ENCODE measurements at regions not wholly inside any gene's neighbourhood (a gene's known extent, or its start where the extent isn't known, plus 50 kb on each side); places are given as distances from the start of the nearest gene placed in this dataset.
"Not testable (repeated sequence)": the region's sequence is repeated elsewhere in the genome, so short reads cannot be mapped to it uniquely, and the experiment has no call there.

- H2AK5ac ChIP-seq (ENCODE audit: low read depth, low read length); H3K27me3 ChIP-seq (replicated peaks in 1 of 4; ENCODE audit: control insufficient read depth in 3 of 4, extremely low read depth in 1 of 4, insufficient read depth in 3 of 4, low read length in 3 of 4); H4K20me1 ChIP-seq (replicated peaks in 1 of 2; ENCODE audit: control insufficient read depth in 1 of 2, insufficient read depth in 2 of 2, low read length in 2 of 2); H3K27ac ChIP-seq (ENCODE audit: low read depth, low read length); DNase-seq (ENCODE audit: low read depth in 1 of 2, low spot score in 2 of 2); H3K23me2 ChIP-seq (ENCODE audit: low read depth, low read length); H3K4ac ChIP-seq (replicated peaks; ENCODE audit: insufficient read length, low read depth, low read length); H3K4me2 ChIP-seq (ENCODE audit: insufficient read depth in 1 of 2, low read depth in 2 of 2, low read length in 2 of 2); H3K14ac ChIP-seq (ENCODE audit: insufficient read length); H3K23ac ChIP-seq (ENCODE audit: insufficient read length); H3K36me3 ChIP-seq (ENCODE audit: control insufficient read depth in 2 of 4, insufficient read depth in 4 of 4, low read length in 3 of 4); H3K56ac ChIP-seq (replicated peaks; ENCODE audit: insufficient read length, low read depth, low read length); H4K91ac ChIP-seq (replicated peaks; ENCODE audit: insufficient read length, low read length); H4K8ac ChIP-seq (ENCODE audit: extremely low read depth, insufficient read depth, low read length); POLR2A ChIA-PET (ENCODE audit: partially characterized antibody); H2BK12ac ChIP-seq (ENCODE audit: low read depth, low read length); H3K9me3 ChIP-seq (ENCODE audit: insufficient read depth in 2 of 2, low read depth in 1 of 2, low read length in 1 of 2); CTCF ChIA-PET (ENCODE audit: partially characterized antibody); H4K5ac ChIP-seq (ENCODE audit: insufficient read length, low read depth, low read length); H3K9ac ChIP-seq (replicated peaks in 1 of 4; ENCODE audit: extremely low read depth in 1 of 4, low read depth in 3 of 4, low read length in 3 of 4); H2BK20ac ChIP-seq (ENCODE audit: low read length); H2BK15ac ChIP-seq (ENCODE audit: low read length); H3K4me1 ChIP-seq (replicated peaks in 1 of 4; ENCODE audit: control insufficient read depth in 3 of 4, insufficient read depth in 4 of 4, low read length in 3 of 4); H2BK120ac ChIP-seq (replicated peaks; ENCODE audit: low read depth, low read length); H3K79me1 ChIP-seq (ENCODE audit: low read depth, low read length); H2AFZ ChIP-seq (ENCODE audit: low read length); H3K18ac ChIP-seq (ENCODE audit: extremely low read depth, low read length); FAIRE-seq; H2BK5ac ChIP-seq (ENCODE audit: low read depth, low read length); H3K4me3 ChIP-seq (ENCODE audit: extremely low read depth in 1 of 4, insufficient read depth in 2 of 4, low read depth in 3 of 4, low read length in 4 of 4); H3K79me2 ChIP-seq (ENCODE audit: control insufficient read depth in 1 of 2, insufficient read depth in 2 of 2, low read length in 2 of 2): not testable (repeated sequence)
- 57% methylated on average over 4 of the region's 4 CpGs; no CpG with 5 or more reads in 1 of the 2 experiments for WGBS, 2 experiments (ENCODE audit: extremely low coverage in 1 of 2, insufficient coverage in 1 of 2, insufficient read length in 1 of 2, insufficient replicate concordance in 2 of 2, low coverage in 1 of 2, low lambda C conversion rate in 2 of 2, missing lambda C conversion rate in 1 of 2)
These were observed 62.6 kb upstream of the ZNG1B start for GRCh38 chr2:113374857-113375256.

- H3K27ac ChIP-seq (ENCODE audit: low read depth, low read length); H3K36me3 ChIP-seq (ENCODE audit: control insufficient read depth in 2 of 4, insufficient read depth in 4 of 4, low read length in 3 of 4); H3K4ac ChIP-seq (replicated peaks; ENCODE audit: insufficient read length, low read depth, low read length); H2AK5ac ChIP-seq (ENCODE audit: low read depth, low read length); H3K4me1 ChIP-seq (replicated peaks in 1 of 4; ENCODE audit: control insufficient read depth in 3 of 4, insufficient read depth in 4 of 4, low read length in 3 of 4); POLR2A ChIA-PET (ENCODE audit: partially characterized antibody); H3K14ac ChIP-seq (ENCODE audit: insufficient read length); H3K79me2 ChIP-seq (ENCODE audit: control insufficient read depth in 1 of 2, insufficient read depth in 2 of 2, low read length in 2 of 2); H3K9ac ChIP-seq (replicated peaks in 1 of 4; ENCODE audit: extremely low read depth in 1 of 4, low read depth in 3 of 4, low read length in 3 of 4); H3K4me2 ChIP-seq (ENCODE audit: insufficient read depth in 1 of 2, low read depth in 2 of 2, low read length in 2 of 2); DNase-seq (ENCODE audit: low read depth in 1 of 2, low spot score in 2 of 2); H4K91ac ChIP-seq (replicated peaks; ENCODE audit: insufficient read length, low read length); H2BK12ac ChIP-seq (ENCODE audit: low read depth, low read length); H3K27me3 ChIP-seq (replicated peaks in 1 of 4; ENCODE audit: control insufficient read depth in 3 of 4, extremely low read depth in 1 of 4, insufficient read depth in 3 of 4, low read length in 3 of 4); H3K18ac ChIP-seq (ENCODE audit: extremely low read depth, low read length); H3K79me1 ChIP-seq (ENCODE audit: low read depth, low read length); H4K8ac ChIP-seq (ENCODE audit: extremely low read depth, insufficient read depth, low read length); H2AFZ ChIP-seq (ENCODE audit: low read length); H3K56ac ChIP-seq (replicated peaks; ENCODE audit: insufficient read length, low read depth, low read length); H3K23ac ChIP-seq (ENCODE audit: insufficient read length); H3K4me3 ChIP-seq (ENCODE audit: extremely low read depth in 1 of 4, insufficient read depth in 2 of 4, low read depth in 3 of 4, low read length in 4 of 4); H3K23me2 ChIP-seq (ENCODE audit: low read depth, low read length); H4K5ac ChIP-seq (ENCODE audit: insufficient read length, low read depth, low read length); H2BK15ac ChIP-seq (ENCODE audit: low read length); FAIRE-seq; H3K9me3 ChIP-seq (ENCODE audit: insufficient read depth in 2 of 2, low read depth in 1 of 2, low read length in 1 of 2); H4K20me1 ChIP-seq (replicated peaks in 1 of 2; ENCODE audit: control insufficient read depth in 1 of 2, insufficient read depth in 2 of 2, low read length in 2 of 2); H2BK20ac ChIP-seq (ENCODE audit: low read length); H2BK120ac ChIP-seq (replicated peaks; ENCODE audit: low read depth, low read length); H2BK5ac ChIP-seq (ENCODE audit: low read depth, low read length): not testable (repeated sequence)
- WGBS, 2 experiments (ENCODE audit: extremely low coverage in 1 of 2, insufficient coverage in 1 of 2, insufficient read length in 1 of 2, insufficient replicate concordance in 2 of 2, low coverage in 1 of 2, low lambda C conversion rate in 2 of 2, missing lambda C conversion rate in 1 of 2): 87% methylated on average over 12 of the region's 14 CpGs; no CpG with 5 or more reads in 1 of the 2 experiments
- CTCF ChIA-PET (ENCODE audit: partially characterized antibody): interaction anchor here (0.8 to 5.2 kb wide), 6 partner anchors 17 to 292 kb away, joined by 3 to 74 read pairs (median 15); no protein-coding TSS in a partner anchor
These were observed 65.1 kb upstream of the ZNG1B start for GRCh38 chr2:113372258-113372834.
